PC-9 (cell line): ENCODE measurements at regions not wholly inside any gene's neighbourhood (a gene's known extent, or its start where the extent isn't known, plus 50 kb on each side); places are given as distances from the start of the nearest gene placed in this dataset.

ENCODE experiments used
- EZH2 ChIP-seq: fragments of 200-600 bp; sonication (generic); IDR thresholded peaks from 2 replicates; pipeline ENCODE4 v1.8.0; 2017; ENCODE audit warnings: antibody characterized with exemption, low read depth
- TF ChIP-seq, protein P1 (sequence below): fragments of 200-600 bp; sonication (generic); conservative IDR thresholded peaks from 2 replicates; pipeline ENCODE4 v1.6.1; 2017; ENCODE audit warnings: mixed run types, antibody characterized with exemption, mild to moderate bottlenecking, moderate library complexity

DNA sequence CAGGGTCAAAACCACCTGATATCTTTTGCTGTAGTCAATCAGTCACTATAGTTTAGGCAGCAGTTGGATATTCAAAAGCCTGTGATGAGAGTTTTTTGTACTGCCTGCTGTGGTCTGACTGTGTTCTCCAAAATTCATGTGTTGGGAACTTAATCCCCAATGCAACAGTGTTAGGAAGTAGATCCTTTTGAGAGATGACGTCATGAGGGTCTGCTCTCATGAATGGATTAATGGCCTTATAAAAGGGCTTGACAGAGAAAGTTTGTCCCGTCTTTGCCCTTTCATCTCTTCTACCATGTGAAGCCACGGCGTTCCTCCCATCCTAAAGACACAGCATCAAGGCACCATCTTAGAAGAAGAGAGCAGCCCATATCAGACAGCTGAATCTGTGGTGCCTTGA is 50.8 kb upstream of the PDE3A start:
- TF ChIP-seq, protein P1, sequence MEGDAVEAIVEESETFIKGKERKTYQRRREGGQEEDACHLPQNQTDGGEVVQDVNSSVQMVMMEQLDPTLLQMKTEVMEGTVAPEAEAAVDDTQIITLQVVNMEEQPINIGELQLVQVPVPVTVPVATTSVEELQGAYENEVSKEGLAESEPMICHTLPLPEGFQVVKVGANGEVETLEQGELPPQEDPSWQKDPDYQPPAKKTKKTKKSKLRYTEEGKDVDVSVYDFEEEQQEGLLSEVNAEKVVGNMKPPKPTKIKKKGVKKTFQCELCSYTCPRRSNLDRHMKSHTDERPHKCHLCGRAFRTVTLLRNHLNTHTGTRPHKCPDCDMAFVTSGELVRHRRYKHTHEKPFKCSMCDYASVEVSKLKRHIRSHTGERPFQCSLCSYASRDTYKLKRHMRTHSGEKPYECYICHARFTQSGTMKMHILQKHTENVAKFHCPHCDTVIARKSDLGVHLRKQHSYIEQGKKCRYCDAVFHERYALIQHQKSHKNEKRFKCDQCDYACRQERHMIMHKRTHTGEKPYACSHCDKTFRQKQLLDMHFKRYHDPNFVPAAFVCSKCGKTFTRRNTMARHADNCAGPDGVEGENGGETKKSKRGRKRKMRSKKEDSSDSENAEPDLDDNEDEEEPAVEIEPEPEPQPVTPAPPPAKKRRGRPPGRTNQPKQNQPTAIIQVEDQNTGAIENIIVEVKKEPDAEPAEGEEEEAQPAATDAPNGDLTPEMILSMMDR: no peak
- TF ChIP-seq EZH2: no peak
